Stimulated activated CD8-positive, alpha-beta memory T cell treated with anti-CD3 and anti-CD28 coated beads, Interleukin-12 subunit alpha, Interleukin-12 subunit beta, amount 100 ng/mL, for 24 hours (primary cell): ENCODE measurements at regions not wholly inside any gene's neighbourhood (a gene's known extent, or its start where the extent isn't known, plus 50 kb on each side); places are given as distances from the start of the nearest gene placed in this dataset.
"Not testable (repeated sequence)": the region's sequence is repeated elsewhere in the genome, so short reads cannot be mapped to it uniquely, and the experiment has no call there.

Experiments used
- DNase-seq: peaks from one replicate; pipeline ENCODE4 v3.0.0-alpha.2; 2020; ENCODE audit errors: extremely low read depth

DNA sequence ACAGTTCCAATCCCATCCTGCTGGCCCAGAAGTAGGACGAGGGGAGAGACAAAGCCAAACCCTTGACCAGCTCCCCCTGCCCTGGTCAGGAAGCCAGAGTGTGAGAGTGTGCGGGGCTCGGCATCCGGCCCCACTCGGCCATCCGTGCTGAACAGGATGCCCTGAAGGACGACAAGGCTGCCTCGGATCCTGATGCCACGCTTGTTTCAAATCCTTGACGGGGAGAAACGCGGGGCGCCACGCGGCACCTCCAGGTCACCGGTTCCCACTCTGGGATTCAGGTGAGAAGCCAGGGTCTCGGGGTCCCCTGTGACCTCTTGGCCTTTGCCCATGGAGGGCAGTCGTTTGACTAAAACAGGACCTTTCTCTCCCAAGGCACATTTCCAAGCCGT is 167.8 kb downstream of the BRD1 start:
- DNase-seq, result no peak

DNA sequence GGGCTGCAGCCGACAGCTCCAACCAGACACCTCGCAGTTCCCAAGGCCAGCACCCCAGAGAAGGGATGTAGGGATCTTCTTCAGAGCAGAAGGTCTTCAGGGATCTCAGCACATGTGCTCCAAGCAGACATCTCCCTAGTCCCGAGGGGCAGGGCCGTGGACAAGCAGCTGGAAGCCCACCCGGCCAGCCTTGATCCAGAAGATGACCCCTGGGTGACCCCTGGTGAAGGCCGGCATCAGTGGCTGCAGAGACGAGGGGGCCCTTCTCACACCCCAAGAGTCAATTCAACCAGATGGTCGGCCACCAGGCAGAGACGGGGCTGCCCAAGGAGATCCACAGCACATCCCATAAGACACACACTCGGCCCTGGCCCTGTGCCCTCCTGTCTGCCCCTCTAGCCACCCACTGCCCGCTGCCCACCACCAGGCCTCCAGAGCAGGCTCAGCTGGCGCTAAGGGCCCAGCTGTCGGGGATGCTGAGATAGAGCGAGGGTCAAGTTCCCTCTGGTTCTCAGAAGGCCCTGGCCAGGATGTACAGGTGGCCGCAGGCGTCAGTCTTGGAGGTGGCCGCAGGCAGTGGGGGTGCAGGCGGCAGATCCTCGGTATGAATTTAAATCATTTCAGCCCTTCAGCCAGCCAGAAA is 168.3 kb downstream of the BRD1 start:
- no peak for DNase-seq

DNA sequence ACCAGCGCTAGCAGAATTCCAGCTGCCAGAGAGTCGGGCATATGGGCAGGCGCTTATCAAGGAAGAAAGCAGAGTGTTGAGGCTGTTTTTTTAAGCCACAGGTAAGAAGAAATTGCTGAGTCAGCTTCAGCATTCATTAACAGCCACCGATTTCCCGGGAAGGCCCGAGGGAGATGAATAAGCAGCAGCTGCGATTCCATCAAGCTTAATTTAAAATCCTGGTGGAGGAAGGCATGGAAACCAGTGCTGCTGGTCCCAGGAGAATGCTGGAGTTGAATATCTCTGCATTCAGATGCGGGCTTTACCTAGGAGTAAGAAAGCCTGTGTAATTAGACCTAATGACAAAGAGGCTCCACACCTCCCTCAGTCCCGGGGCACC is 168.8 kb downstream of the BRD1 start:
- no peak for DNase-seq

- no peak for DNase-seq
Observed at GRCh38 chr22:49657974-49658590, 169.6 kb downstream of the BRD1 start.

- peak; percentile 41 for DNase-seq
Observed at GRCh38 chr22:49657275-49657973, 170.2 kb downstream of the BRD1 start.

- DNase-seq, result not testable (repeated sequence)
Observed at GRCh38 chr22:49656883-49657274, 170.8 kb downstream of the BRD1 start.

DNA sequence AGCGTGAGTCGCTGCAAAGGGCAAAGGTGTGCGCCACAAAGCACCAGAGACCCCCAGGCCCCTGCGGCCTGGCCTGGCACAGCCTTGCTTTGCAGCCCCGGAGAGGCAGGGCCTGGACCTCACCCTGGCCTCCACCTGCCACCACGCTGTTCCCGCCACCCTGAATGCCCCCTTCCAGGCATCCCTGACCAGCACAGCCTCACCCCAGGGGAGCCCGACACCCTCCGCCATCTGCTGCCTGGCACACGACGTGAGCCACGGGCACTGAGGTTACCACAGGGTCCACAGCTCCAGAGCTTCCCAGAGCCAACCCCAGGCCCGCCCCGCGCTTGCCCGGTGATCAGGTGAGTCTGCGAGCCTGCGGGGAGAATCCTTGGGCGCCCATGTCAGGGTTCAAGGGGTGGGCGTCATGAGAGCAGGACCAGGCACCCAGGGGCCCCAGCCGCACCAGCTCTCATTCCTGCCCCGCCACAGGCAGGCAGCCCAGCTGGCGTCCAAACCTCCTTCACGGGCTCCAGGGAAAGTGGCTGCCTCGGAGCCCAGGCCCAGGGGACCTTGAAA is 171.3 kb downstream of the BRD1 start:
- DNase-seq, result no peak

DNA sequence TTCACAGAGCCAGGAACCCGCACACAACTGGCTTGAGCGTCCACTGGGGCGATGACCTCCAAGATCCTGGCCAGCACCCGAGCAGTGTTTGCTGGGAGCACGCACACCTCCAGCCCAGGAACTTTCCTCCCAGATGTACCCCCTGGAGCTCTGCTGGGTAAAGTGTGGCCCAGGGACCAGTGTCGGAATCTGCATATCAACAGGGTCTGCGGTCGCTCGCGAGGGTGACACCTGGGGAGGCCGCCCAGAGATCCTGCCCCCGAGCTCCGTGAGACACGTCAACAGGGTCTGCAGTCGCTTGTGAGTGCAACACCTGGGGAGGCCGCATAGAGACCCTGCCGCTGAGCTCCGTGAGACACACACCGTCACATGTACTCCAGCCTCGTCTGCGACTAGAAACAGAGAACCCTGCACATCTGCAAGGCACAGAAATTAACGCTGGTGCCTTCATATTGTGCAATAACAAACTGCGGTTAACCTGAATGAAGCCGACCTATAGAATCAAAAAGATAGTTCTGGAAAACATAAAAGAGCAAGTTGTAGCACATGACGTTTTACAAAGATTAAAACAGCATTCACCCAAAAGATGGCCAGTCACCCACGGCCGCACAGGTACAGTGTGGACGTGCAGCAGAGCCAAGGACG is 172.4 kb downstream of the BRD1 start:
- DNase-seq, result no peak

DNA sequence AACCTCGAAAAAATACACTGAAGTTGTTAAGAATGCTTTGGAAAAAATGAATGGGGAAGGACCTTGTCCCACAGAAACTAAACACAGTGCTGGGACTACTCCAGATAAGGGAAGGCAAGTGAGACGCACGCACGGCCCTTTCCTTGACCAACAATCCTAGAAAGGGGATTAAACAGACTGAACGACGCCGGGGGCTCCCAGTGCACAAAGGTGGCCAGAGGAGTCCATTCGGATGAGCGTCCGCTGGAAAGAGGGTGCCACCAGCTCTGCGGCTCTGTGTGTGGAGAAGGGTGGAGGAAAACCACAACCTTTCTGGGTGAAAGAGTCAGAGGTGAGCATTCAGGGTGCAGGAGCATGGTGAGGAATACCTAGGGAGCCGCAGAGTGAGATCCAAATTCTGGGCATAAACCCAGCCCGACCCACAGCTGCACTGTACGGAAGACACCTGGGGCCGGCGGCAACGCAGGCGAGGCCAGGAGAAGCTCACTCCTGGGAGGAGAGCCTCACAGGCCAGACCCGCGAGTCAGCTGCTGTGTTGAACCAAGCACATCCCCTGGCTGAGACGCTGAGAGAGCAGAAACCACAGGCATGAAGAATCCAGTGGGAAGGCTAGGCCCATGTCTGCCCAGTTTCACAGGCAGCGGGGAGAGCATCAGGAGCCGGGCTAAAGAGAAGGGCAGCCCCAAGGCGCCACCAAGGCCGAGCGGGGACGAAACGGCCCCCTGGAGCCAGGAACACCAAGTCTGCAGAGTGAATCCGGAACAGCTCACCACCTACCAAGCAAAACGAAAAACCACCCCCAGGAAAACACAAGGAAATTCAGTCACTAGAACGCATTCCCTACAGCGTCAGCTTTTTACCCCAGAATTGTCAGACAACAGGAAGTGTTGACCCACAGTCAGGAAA is 177.1 kb downstream of the BRD1 start:
- DNase-seq, result no peak

DNA sequence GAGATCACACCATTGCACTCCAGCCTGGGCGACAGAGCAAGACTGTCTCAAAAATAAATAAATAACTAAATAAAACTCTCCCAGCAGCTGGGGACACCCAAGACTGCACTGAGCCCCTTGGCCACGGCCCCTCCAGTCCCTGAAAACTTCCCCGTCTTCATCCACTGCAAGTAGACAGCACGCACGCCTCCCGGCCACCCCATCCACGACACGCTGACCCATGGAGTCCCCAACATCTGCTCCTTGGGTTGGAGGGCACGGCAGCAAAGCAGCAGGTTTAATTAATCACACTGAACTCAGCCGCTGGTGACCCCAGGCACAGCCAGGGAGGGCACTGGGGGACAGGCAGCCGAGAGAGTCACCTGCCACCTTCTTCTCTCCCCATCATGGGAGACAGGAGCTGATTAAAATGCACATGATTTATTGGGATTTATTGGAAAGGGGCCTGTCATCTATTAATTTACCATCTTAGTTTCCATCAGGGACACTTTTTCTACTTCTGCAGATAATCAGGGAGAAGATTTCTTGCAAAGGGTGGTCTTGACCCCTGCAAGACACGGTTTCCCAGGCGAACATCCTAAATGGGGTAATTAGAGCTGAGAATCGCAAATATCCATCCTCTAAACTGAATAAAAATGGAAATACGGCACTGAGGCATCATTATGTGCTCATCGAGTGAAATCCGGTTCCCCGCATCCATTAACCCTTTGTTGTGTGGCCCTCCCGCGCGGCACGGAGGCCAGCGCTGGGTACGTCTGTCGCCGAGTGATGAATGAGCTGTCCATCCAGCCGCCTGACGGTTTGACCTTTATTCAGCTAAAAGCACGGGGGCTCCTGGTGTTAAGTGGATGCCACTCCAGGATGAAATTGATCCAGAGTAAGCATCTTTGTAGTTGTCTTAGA is 178.3 kb downstream of the BRD1 start:
- DNase-seq, result no peak

GRCh38 chr22:49648053-49648452 is 179.6 kb downstream of the BRD1 start:
- DNase-seq, result no peak

GRCh38 chr22:49647627-49648026 is 180.0 kb downstream of the BRD1 start:
- no peak for DNase-seq

GRCh38 chr22:49646876-49647275 is 180.8 kb downstream of the BRD1 start:
- no peak for DNase-seq

DNA sequence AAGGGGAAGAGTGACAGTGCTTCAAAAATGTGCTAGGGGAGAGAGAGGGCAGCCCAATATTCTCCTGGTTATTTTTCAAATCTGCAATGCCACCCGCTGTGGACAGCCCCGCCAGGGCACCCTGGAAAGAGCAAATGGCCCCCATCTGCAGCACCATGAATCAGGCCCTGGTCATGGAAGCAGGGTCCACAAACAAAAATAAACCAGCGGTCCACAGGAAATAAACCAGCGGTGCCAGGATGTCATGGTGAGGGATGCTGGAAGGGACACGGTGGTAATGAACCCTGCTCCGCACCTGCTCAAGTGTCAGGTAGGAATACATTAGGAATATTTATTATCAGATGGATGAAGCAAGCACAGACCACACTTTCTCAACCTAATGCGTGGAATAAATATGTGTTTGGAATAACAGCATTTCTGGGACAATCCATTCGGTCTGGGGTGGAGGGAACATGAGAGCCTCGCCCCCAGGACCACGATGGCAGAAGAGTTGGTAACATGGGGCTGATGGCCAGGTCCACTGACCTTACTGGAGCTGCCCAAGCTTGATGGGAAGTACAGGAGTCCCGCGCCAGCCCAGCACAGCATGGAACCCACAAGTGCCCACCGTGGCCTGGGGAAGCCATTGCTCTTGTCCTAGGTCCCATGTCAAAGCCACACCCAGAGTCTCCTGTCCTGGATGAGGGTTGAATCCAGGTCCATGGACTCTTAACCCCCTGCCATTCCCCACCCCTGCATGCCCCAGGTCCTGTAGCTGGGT is 181.7 kb downstream of the BRD1 start:
- DNase-seq, result no peak

- no peak for DNase-seq
Observed at GRCh38 chr22:49645257-49645656, 182.4 kb downstream of the BRD1 start.

- no peak for DNase-seq
Observed at GRCh38 chr22:49643998-49644397, 183.7 kb downstream of the BRD1 start.

DNA sequence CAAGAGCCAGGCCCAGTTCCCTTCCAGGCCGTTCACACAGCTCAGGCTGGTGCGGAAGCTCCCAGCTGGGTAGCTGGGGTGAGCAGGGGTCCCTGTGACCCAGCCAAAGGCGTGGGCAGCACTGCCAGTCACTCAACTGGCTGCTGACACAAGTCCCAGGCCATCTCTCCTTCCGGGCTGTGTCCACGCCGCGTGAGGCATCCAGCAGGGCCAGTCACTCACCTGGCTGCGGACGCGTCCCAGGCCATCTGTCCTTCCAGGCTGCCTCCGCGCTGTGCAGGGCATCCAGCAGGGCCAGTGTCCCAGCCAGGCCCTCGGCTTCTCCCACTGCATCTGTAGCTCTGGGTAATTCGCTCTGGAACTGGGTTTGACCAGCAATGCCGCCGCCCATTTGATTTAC is 184.2 kb downstream of the BRD1 start:
- no peak for DNase-seq

GRCh38 chr22:49642741-49643140 is 184.9 kb downstream of the BRD1 start:
- DNase-seq, result no peak

DNA sequence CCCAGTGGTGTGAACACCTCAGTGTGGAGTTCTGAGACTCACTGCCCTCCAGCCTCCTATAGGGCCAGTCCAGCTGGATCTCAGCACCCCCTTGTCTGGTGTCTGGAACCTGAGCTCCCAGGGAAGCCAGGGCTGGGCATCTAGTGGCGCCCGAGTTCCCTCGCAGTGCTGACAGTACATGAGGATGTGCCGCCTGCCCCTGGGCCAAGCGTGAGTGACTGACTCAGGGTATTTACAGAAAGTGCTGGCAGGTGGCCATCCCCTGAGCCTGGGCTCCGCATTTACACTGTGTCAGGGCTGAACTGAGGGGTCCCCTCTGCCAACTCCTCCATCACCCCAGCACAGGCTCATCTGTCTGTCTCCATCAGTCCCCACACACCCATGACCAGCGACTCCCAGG is 185.3 kb downstream of the BRD1 start:
- no peak for DNase-seq
